ENCODE measurements at regions not wholly inside any gene's neighbourhood (a gene's known extent, or its start where the extent isn't known, plus 50 kb on each side); places are given as distances from the start of the nearest gene placed in this dataset.
"Not testable (repeated sequence)": the region's sequence is repeated elsewhere in the genome, so short reads cannot be mapped to it uniquely, and the experiment has no call there.

GRCh38 chr7:91731976-91732375, 148.5 kb downstream of the MTERF1 start:
- in situ Hi-C loops (cut with MboI; ENCODE audit: low pct_unique_long_range_greater_than_20kb, low sequenced_read_pairs, unreplicated experiment) = no loop called here
- DNase-seq (ENCODE audit: low spot score) = no peak
- no peak for TF ChIP-seq CTCF (IDR thresholded peaks at IDR 0.05; ENCODE audit: extremely low read depth, insufficient read depth, missing control alignments)

GRCh38 chr7:91749418-91749817, 131.1 kb downstream of the MTERF1 start:
- in situ Hi-C loops (cut with MboI; ENCODE audit: low pct_unique_long_range_greater_than_20kb, low sequenced_read_pairs, unreplicated experiment) = no loop called here
- TF ChIP-seq CTCF (IDR thresholded peaks at IDR 0.05; ENCODE audit: extremely low read depth, insufficient read depth, missing control alignments) = no peak
- DNase-seq (ENCODE audit: low spot score) = no peak

- DNase-seq (ENCODE audit: low spot score) = no peak
- in situ Hi-C loops (cut with MboI; ENCODE audit: low pct_unique_long_range_greater_than_20kb, low sequenced_read_pairs, unreplicated experiment) = no loop called here
- TF ChIP-seq CTCF (IDR thresholded peaks at IDR 0.05; ENCODE audit: extremely low read depth, insufficient read depth, missing control alignments) = no peak
Measured at GRCh38 chr7:91750091-91750490, 130.4 kb downstream of the MTERF1 start.

GRCh38 chr7:91752102-91752501, 128.4 kb downstream of the MTERF1 start:
- TF ChIP-seq CTCF (IDR thresholded peaks at IDR 0.05; ENCODE audit: extremely low read depth, insufficient read depth, missing control alignments) = no peak
- in situ Hi-C loops (cut with MboI; ENCODE audit: low pct_unique_long_range_greater_than_20kb, low sequenced_read_pairs, unreplicated experiment) = no loop called here
- DNase-seq (ENCODE audit: low spot score) = no peak

GRCh38 chr7:91754280-91754679, 126.2 kb downstream of the MTERF1 start:
- DNase-seq (ENCODE audit: low spot score); in situ Hi-C loops (cut with MboI; ENCODE audit: low pct_unique_long_range_greater_than_20kb, low sequenced_read_pairs, unreplicated experiment): not testable (repeated sequence)

GRCh38 chr7:91755121-91755520, 125.4 kb downstream of the MTERF1 start:
- in situ Hi-C loops (cut with MboI; ENCODE audit: low pct_unique_long_range_greater_than_20kb, low sequenced_read_pairs, unreplicated experiment); DNase-seq (ENCODE audit: low spot score): not testable (repeated sequence)

GRCh38 chr7:91759205-91759863, 121.2 kb downstream of the MTERF1 start:
- DNase-seq (ENCODE audit: low spot score) = no peak
- in situ Hi-C loops (cut with MboI; ENCODE audit: low pct_unique_long_range_greater_than_20kb, low sequenced_read_pairs, unreplicated experiment) = no loop called here
- no peak for TF ChIP-seq CTCF (IDR thresholded peaks at IDR 0.05; ENCODE audit: extremely low read depth, insufficient read depth, missing control alignments)

GRCh38 chr7:91767820-91768219, 112.7 kb downstream of the MTERF1 start:
- TF ChIP-seq CTCF (IDR thresholded peaks at IDR 0.05; ENCODE audit: extremely low read depth, insufficient read depth, missing control alignments) = no peak
- no peak for DNase-seq (ENCODE audit: low spot score)
- in situ Hi-C loops (cut with MboI; ENCODE audit: low pct_unique_long_range_greater_than_20kb, low sequenced_read_pairs, unreplicated experiment) = no loop called here
